Hepatocyte (in vitro differentiated cells): ENCODE measurements at regions not wholly inside any gene's neighbourhood (a gene's known extent, or its start where the extent isn't known, plus 50 kb on each side); places are given as distances from the start of the nearest gene placed in this dataset.

ENCODE experiments used
- DNase-seq: peaks from one replicate; pipeline ENCODE4 v3.0.0-alpha.2; 2016; ENCODE audit warnings: low spot score
- H2AFZ ChIP-seq: fragments of 200-600 bp; sonication (generic); 2 replicates; pipeline ENCODE4 v1.6.0; 2016; ENCODE audit warnings: antibody characterized with exemption, mild to moderate bottlenecking
- H3K27ac ChIP-seq: fragments of 200-600 bp; sonication (generic); 2 replicates; pipeline ENCODE4 v1.5.1; 2016; ENCODE audit warnings: mild to moderate bottlenecking
- H3K27me3 ChIP-seq: fragments of 200-600 bp; sonication (generic); 2 replicates; pipeline ENCODE4 v1.6.1; 2016
- H3K36me3 ChIP-seq: fragments of 200-600 bp; sonication (generic); replicated peaks from 2 replicates; pipeline ENCODE4 v1.5.1; 2016; ENCODE audit warnings: low read depth; ENCODE audit not compliant: insufficient read depth
- H3K4me1 ChIP-seq: fragments of 200-600 bp; sonication (generic); 2 replicates; pipeline ENCODE4 v1.5.1; 2016; ENCODE audit warnings: mild to moderate bottlenecking, moderate library complexity; ENCODE audit not compliant: insufficient read depth
- H3K4me2 ChIP-seq: fragments of 200-600 bp; sonication (generic); 2 replicates; pipeline ENCODE4 v1.6.0; 2016
- H3K4me3 ChIP-seq: fragments of 200-600 bp; sonication (generic); 2 replicates; pipeline ENCODE4 v1.5.1; 2016; ENCODE audit warnings: mild to moderate bottlenecking
- H3K79me2 ChIP-seq: fragments of 200-600 bp; sonication (generic); 2 replicates; pipeline ENCODE4 v1.6.0; 2017; ENCODE audit warnings: mild to moderate bottlenecking
- H3K9me2 ChIP-seq: fragments of 200-600 bp; sonication (generic); replicated peaks from 2 replicates; pipeline ENCODE4 v1.6.0; 2017; ENCODE audit warnings: mild to moderate bottlenecking; ENCODE audit not compliant: insufficient read depth
- H3K9me3 ChIP-seq: fragments of 200-600 bp; sonication (generic); 2 replicates; pipeline ENCODE4 v1.5.1; 2016; ENCODE audit warnings: low read depth, mild to moderate bottlenecking
- H4K20me1 ChIP-seq: fragments of 200-600 bp; sonication (generic); 2 replicates; pipeline ENCODE4 v1.6.0; 2016; ENCODE audit warnings: mild to moderate bottlenecking; ENCODE audit not compliant: insufficient read depth, poor library complexity, severe bottlenecking
- EZH2 ChIP-seq: fragments of 200-600 bp; sonication (generic); IDR thresholded peaks from 2 replicates; pipeline ENCODE4 v1.6.1; 2016; ENCODE audit warnings: antibody characterized with exemption, mild to moderate bottlenecking, borderline replicate concordance
- EZH2phosphoT487 ChIP-seq: fragments of 200-600 bp; sonication (generic); IDR thresholded peaks from one replicate; pipeline ENCODE4 v1.6.1; 2018; ENCODE audit warnings: antibody characterized with exemption, mild to moderate bottlenecking, low read depth, moderate library complexity; ENCODE audit not compliant: unreplicated experiment, severe bottlenecking
- WGBS: methylation state at CpG from one replicate; pipeline ENCODE4 v1.1.6; 2016; ENCODE audit warnings: low lambda C conversion rate; ENCODE audit errors: missing lambda C conversion rate; 5-methylcytosine and 5-hydroxymethylcytosine counted together
- TF ChIP-seq, protein P1 (sequence below): fragments of 200-600 bp; sonication (generic); IDR thresholded peaks from 2 replicates; pipeline ENCODE4 v1.5.1; 2016; ENCODE audit warnings: antibody characterized with exemption, mild to moderate bottlenecking; ENCODE audit not compliant: poor library complexity

GRCh38 chr10:3471927-3472286 lies 299.3 kb upstream of the PITRM1 start:
- Histone ChIP-seq H3K36me3 (no peaks in the 10 kb centered on the region), H3K27me3 (no peaks in the 10 kb centered on the region), H3K4me2 (no peak overlapping the region), H3K27ac (peak overlapping the region; percentile 72), H3K4me3 (no peak overlapping the region), H2AFZ (no peak overlapping the region), H4K20me1 (no peaks in the 10 kb centered on the region), H3K79me2 (no peaks in the 10 kb centered on the region), H3K9me3 (no peaks in the 10 kb centered on the region), H3K4me1 (peaks cover 32% of the 10 kb centered on the region), H3K9me2 (no peaks in the 10 kb centered on the region)
- TF ChIP-seq EZH2phosphoT487: no peak
- 94% methylated on average over 8 of the region's 8 CpGs for WGBS
- no peak for DNase-seq

DNA sequence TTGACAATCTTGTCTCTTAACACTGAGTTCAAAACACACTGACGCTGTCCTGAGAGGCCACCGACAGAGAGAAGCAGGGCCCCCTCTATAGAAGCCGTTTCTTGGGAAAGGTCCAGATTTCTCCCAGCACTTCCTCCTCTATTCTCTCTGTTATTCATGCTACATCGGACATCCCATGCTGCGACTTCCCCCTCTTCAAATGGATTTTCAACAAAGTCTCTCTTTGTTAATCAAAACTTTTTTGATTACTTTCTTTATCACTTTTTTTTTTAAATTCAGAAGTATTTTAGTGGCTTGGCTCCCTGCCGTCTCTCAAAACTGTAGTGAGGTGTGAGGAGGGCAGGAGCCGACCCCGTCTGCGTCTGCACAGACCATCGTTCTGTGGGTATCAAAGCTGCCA lies 298.9 kb upstream of the PITRM1 start:
- no peaks in the 10 kb centered on the region for H3K36me3 ChIP-seq
- H3K4me1 ChIP-seq: peaks cover 35% of the 10 kb centered on the region
- TF ChIP-seq EZH2: no peak
- DNase-seq: no peak
- no peak overlapping the region for H3K4me2 ChIP-seq
- H3K9me3 ChIP-seq: no peaks in the 10 kb centered on the region
- no peaks in the 10 kb centered on the region for H3K27me3 ChIP-seq
- H3K4me3 ChIP-seq: no peak overlapping the region
- WGBS: 88% methylated on average over 10 of the region's 10 CpGs
- no peaks in the 10 kb centered on the region for H4K20me1 ChIP-seq
- no peak overlapping the region for H3K27ac ChIP-seq
- H2AFZ ChIP-seq: no peak overlapping the region
- no peaks in the 10 kb centered on the region for H3K9me2 ChIP-seq
- no peaks in the 10 kb centered on the region for H3K79me2 ChIP-seq

- Histone ChIP-seq H3K4me2 (no peak overlapping the region), H4K20me1 (no peaks in the 10 kb centered on the region), H3K27me3 (no peaks in the 10 kb centered on the region), H3K4me1 (peaks cover 41% of the 10 kb centered on the region), H3K36me3 (no peaks in the 10 kb centered on the region), H2AFZ (no peak overlapping the region), H3K27ac (no peak overlapping the region), H3K9me3 (no peaks in the 10 kb centered on the region), H3K79me2 (no peaks in the 10 kb centered on the region), H3K9me2 (no peaks in the 10 kb centered on the region), H3K4me3 (no peak overlapping the region)
- 92% methylated on average over 11 of the region's 11 CpGs for WGBS
- TF ChIP-seq, protein P1, sequence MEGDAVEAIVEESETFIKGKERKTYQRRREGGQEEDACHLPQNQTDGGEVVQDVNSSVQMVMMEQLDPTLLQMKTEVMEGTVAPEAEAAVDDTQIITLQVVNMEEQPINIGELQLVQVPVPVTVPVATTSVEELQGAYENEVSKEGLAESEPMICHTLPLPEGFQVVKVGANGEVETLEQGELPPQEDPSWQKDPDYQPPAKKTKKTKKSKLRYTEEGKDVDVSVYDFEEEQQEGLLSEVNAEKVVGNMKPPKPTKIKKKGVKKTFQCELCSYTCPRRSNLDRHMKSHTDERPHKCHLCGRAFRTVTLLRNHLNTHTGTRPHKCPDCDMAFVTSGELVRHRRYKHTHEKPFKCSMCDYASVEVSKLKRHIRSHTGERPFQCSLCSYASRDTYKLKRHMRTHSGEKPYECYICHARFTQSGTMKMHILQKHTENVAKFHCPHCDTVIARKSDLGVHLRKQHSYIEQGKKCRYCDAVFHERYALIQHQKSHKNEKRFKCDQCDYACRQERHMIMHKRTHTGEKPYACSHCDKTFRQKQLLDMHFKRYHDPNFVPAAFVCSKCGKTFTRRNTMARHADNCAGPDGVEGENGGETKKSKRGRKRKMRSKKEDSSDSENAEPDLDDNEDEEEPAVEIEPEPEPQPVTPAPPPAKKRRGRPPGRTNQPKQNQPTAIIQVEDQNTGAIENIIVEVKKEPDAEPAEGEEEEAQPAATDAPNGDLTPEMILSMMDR: no peak
- TF ChIP-seq EZH2phosphoT487 (no peak), EZH2 (no peak)
- no peak for DNase-seq
These were observed 297.6 kb upstream of the PITRM1 start for GRCh38 chr10:3470191-3470590.

DNA sequence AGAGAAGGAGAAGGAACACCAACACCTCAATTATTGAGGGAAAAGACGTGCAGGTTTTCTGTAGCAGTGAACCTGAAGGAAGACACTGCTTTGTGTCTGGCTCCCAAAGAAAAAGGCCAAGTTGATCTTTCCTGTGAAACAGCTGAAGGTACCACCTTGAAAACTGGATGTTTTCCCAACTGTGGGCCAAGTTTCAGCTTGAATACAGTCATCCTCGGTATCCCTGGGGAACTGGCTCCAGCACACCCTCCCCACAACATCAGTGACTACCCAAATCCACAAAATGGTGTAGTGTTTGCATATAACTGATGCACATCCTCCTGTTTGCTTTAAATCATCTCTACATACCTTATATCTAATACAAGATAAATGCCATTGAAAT lies 297.0 kb upstream of the PITRM1 start:
- no peak overlapping the region for H2AFZ ChIP-seq
- H3K9me2 ChIP-seq: no peaks in the 10 kb centered on the region
- H3K36me3 ChIP-seq: no peaks in the 10 kb centered on the region
- H3K4me3 ChIP-seq: no peak overlapping the region
- H3K79me2 ChIP-seq: no peaks in the 10 kb centered on the region
- TF ChIP-seq, protein P1: no peak
- no peak for TF ChIP-seq EZH2phosphoT487
- no peak for TF ChIP-seq EZH2
- H3K4me2 ChIP-seq: peak overlapping the region; percentile 34
- 89% methylated on average over 2 of the region's 2 CpGs for WGBS
- DNase-seq: no peak
- peak overlapping the region; percentile 89 for H3K27ac ChIP-seq
- no peaks in the 10 kb centered on the region for H3K27me3 ChIP-seq
- no peaks in the 10 kb centered on the region for H4K20me1 ChIP-seq
- H3K9me3 ChIP-seq: no peaks in the 10 kb centered on the region
- peaks cover 47% of the 10 kb centered on the region for H3K4me1 ChIP-seq
